Mucosa of descending colon (tissue), 3 donors: ENCODE measurements at regions not wholly inside any gene's neighbourhood (a gene's known extent, or its start where the extent isn't known, plus 50 kb on each side); places are given as distances from the start of the nearest gene placed in this dataset.

ENCODE experiments used
- ATAC-seq: fragments of 200-7000 bp; cut with Tn5 transposase; one replicate; pipeline ENCODE4 v1.9.1; 2020; ENCODE audit warnings: mild to moderate bottlenecking, moderate library complexity
- DNase-seq, 3 donors: peaks; one replicate each; pipeline ENCODE4 v3.0.0-alpha.2; 2020
- H3K36me3 ChIP-seq: fragments of 200-600 bp; one replicate; pipeline ENCODE4 v1.8.0; 2021; ENCODE audit warnings: low read depth, mild to moderate bottlenecking
- H3K4me1 ChIP-seq: fragments of 200-600 bp; one replicate; pipeline ENCODE4 v1.8.0; 2021; ENCODE audit warnings: low read depth, mild to moderate bottlenecking
- H3K4me3 ChIP-seq: fragments of 200-600 bp; one replicate; pipeline ENCODE4 v1.8.0; 2021; ENCODE audit warnings: mild to moderate bottlenecking
- H3K9me3 ChIP-seq: fragments of 200-600 bp; one replicate; pipeline ENCODE4 v1.8.0; 2021; ENCODE audit warnings: mild to moderate bottlenecking
- CTCF ChIP-seq: fragments of 200-600 bp; IDR thresholded peaks from one replicate; pipeline ENCODE4 v1.8.0; 2022; ENCODE audit warnings: antibody characterized with exemption, mild to moderate bottlenecking
- intact Hi-C, 2 donors: fragments of 100-400 bp; cut with DNase I in 1 of 2; cut with micrococcal nuclease in 1 of 2; formaldehyde crosslinking; loops; one replicate each; pipeline versions ENCODE4 v1.11.0 to v1.11.1; 2022; cut with DNase I, micrococcal nuclease
- donor health status: DM: no; HTN: no; CAD: no; lungs with moderate emphysema.
- donor health status: DM: no; HTN: no; CAD: no.
- donor health status: DM: no; HTN: yes; CAD: no.

GRCh38 chr2:13052547-13052946 is 335.8 kb downstream of the TRIB2 start:
- Histone ChIP-seq H3K9me3 (no peaks in the 10 kb centered on the region), H3K36me3 (no peaks in the 10 kb centered on the region), H3K4me3 (no peak overlapping the region), H3K4me1 (no peaks in the 10 kb centered on the region)
- ATAC-seq (no peak), DNase-seq (no peak)
- intact Hi-C loops: no loop called here
- no peak for TF ChIP-seq CTCF

- TF ChIP-seq CTCF: no peak
- Histone ChIP-seq H3K4me3 (no peak overlapping the region), H3K9me3 (no peaks in the 10 kb centered on the region), H3K4me1 (no peaks in the 10 kb centered on the region), H3K36me3 (no peaks in the 10 kb centered on the region)
- no peak for ATAC-seq
- intact Hi-C loops: no loop called here
- DNase-seq: no peak
These were observed 339.6 kb downstream of the TRIB2 start for GRCh38 chr2:13056259-13056843.

- Histone ChIP-seq H3K36me3 (no peaks in the 10 kb centered on the region), H3K4me3 (no peak overlapping the region), H3K4me1 (no peaks in the 10 kb centered on the region), H3K9me3 (no peaks in the 10 kb centered on the region)
- ATAC-seq (no peak), DNase-seq (no peak)
- TF ChIP-seq CTCF: no peak
- intact Hi-C loops: no loop called here
These were observed 340.9 kb downstream of the TRIB2 start for GRCh38 chr2:13057671-13058070.

GRCh38 chr2:13066676-13067075 is 349.9 kb downstream of the TRIB2 start:
- Histone ChIP-seq H3K9me3 (no peaks in the 10 kb centered on the region), H3K4me3 (no peak overlapping the region), H3K36me3 (no peaks in the 10 kb centered on the region), H3K4me1 (no peaks in the 10 kb centered on the region)
- intact Hi-C loops: no loop called here
- no peak for TF ChIP-seq CTCF
- no peak for DNase-seq
- no peak for ATAC-seq

GRCh38 chr2:13067508-13067907 is 350.8 kb downstream of the TRIB2 start:
- H3K4me1 ChIP-seq: no peaks in the 10 kb centered on the region
- no peak overlapping the region for H3K4me3 ChIP-seq
- H3K9me3 ChIP-seq: no peaks in the 10 kb centered on the region
- DNase-seq (no peak), ATAC-seq (no peak)
- no peaks in the 10 kb centered on the region for H3K36me3 ChIP-seq
- TF ChIP-seq CTCF: no peak
- intact Hi-C loops: no loop called here

GRCh38 chr2:13089971-13090370 is 373.2 kb downstream of the TRIB2 start:
- TF ChIP-seq CTCF: no peak
- DNase-seq (no peak), ATAC-seq (no peak)
- intact Hi-C loops: no loop called here
- Histone ChIP-seq H3K36me3 (no peaks in the 10 kb centered on the region), H3K4me3 (no peak overlapping the region), H3K4me1 (no peaks in the 10 kb centered on the region), H3K9me3 (no peaks in the 10 kb centered on the region)
